ENCODE measurements at regions not wholly inside any gene's neighbourhood (a gene's known extent, or its start where the extent isn't known, plus 50 kb on each side); places are given as distances from the start of the nearest gene placed in this dataset.

DNA sequence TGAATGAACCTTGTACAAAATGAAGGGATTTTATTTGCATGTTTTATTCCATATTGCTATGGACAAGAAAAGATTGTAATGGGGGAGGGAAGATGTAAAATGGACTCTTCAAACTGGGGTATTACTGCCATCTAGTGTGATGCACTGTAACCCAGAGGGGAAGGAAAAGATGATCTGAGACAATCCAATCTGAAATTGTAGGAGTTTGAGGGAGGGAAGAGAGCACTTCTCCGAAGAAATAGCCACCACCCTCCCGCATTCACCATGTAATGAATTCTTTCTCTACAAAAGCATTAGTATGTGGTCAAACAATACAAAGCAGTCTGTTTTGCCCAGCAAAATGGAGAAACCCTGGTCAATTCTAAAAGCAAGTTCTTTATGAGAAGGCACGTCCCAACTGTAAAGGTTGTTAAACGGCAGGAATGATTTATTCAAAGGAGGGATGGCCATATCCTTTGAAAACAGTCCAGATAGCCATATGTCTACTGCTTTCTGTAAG is 679.5 kb upstream of the NRSN1 start:
- TF ChIP-seq, protein P1, sequence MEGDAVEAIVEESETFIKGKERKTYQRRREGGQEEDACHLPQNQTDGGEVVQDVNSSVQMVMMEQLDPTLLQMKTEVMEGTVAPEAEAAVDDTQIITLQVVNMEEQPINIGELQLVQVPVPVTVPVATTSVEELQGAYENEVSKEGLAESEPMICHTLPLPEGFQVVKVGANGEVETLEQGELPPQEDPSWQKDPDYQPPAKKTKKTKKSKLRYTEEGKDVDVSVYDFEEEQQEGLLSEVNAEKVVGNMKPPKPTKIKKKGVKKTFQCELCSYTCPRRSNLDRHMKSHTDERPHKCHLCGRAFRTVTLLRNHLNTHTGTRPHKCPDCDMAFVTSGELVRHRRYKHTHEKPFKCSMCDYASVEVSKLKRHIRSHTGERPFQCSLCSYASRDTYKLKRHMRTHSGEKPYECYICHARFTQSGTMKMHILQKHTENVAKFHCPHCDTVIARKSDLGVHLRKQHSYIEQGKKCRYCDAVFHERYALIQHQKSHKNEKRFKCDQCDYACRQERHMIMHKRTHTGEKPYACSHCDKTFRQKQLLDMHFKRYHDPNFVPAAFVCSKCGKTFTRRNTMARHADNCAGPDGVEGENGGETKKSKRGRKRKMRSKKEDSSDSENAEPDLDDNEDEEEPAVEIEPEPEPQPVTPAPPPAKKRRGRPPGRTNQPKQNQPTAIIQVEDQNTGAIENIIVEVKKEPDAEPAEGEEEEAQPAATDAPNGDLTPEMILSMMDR (conservative IDR thresholded peaks at IDR 0.05; ENCODE audit: low read depth, low read length) = peak; percentile 72
- DNase-seq (ENCODE audit: low read depth) = peak; percentile 32
- H3K4me3 ChIP-seq (ENCODE audit: low read length) = no peak overlapping the region

DNA sequence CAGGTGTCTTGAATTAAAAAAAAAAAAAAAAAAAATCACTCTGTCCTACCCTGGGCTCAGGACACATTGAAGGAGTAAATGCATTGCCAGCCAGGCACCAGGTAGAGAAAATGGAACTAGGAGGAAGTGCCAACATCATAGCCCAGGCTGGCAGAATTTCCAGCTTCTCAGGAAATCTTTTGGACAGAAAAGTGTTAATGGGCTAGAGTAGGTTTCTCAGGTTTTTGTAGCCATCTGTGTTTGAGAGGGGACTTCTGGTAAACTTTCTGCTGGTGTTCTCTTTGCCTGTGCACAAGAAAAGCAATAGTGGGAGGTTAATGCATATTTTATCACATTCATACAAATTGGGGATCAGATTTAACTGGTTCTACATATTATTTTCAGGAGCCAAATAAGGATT is 678.3 kb upstream of the NRSN1 start:
- no peak for DNase-seq (ENCODE audit: low read depth)
- no peak overlapping the region for H3K4me3 ChIP-seq (ENCODE audit: low read length)
- TF ChIP-seq, protein P1 (conservative IDR thresholded peaks at IDR 0.05; ENCODE audit: low read depth, low read length) = no peak

DNA sequence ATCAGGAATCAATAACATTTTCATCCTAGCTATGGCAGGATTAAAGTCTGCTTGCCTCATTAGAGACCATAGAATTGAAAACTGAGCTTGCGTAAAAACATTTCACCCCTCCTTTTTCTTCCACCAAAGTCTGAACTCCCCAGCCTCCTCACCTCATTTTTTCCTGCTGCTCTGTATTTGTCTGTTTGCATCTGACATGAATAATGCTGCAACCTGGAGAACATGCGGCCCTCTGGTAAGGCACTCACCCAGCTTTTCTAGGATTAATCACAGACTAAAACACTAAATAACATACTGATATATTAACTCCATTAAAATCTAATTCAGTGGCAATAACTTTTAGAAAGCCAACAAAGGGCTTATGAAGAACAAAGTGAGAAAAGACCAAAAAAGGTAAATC is 677.7 kb upstream of the NRSN1 start:
- no peak for DNase-seq (ENCODE audit: low read depth)
- TF ChIP-seq, protein P1 (conservative IDR thresholded peaks at IDR 0.05; ENCODE audit: low read depth, low read length) = no peak
- no peak overlapping the region for H3K4me3 ChIP-seq (ENCODE audit: low read length)

DNA sequence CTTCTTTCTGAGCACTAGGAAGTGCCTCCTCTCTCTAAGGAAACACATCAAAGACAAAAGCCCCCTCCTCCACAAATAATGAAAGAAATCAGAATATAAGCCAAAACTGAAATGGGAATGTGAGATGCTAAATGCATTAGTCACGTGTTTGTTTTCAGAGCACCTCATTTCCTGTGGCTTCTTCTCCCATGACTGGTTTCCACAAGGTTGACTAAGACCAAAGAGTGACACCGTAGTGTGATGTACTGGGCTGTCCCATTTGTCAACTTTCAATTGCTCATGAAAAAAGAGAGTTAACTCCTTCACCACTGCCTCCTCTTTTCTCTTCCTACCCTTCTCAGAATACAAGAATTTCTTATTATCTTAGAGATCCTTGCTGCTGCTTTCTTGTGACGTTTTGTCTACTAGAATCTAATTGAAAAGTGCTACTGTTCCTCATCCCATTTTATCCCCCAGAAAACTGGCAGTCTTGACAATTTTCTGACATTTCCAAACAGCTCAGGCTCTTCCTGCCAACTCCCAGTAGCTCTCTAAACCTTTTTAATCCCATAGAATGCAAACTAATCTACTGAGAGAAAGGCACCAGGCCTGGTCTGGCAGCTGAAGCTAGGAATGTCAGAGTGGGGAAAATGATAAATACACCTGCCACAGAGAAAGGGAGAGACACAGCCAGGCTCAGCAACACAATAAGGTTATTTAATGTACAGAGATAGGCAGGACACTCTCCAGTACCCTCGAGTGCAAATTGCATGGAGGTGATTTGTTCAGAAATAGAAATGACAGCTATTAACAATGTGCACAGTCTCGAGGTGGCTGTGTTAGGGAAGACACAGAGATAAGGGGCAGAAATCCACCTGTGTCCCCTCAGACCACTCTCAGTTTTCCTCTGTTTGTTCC is 671.7 kb upstream of the NRSN1 start:
- H3K4me3 ChIP-seq (ENCODE audit: low read length) = no peak overlapping the region
- TF ChIP-seq, protein P1 (conservative IDR thresholded peaks at IDR 0.05; ENCODE audit: low read depth, low read length) = no peak
- DNase-seq (ENCODE audit: low read depth) = peak; percentile 55

DNA sequence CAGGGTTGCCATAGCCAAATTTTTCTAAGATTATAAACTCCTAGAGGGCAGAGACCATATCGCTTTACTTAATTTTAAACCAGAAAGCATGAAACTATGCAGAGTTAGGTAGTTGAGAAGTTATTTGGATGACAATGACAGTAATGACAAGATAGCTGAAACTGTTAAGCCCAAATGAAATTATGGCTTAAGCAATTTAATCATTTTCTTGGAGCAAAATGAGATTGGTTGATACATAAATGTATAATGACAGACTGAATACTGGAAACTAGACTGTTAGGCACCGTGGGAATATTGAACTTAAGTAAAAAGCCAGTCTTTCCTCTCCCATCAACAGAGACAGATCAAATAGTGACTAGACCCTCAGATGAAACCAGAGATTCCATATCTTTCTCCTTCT is 670.3 kb upstream of the NRSN1 start:
- H3K4me3 ChIP-seq (ENCODE audit: low read length) = no peak overlapping the region
- TF ChIP-seq, protein P1 (conservative IDR thresholded peaks at IDR 0.05; ENCODE audit: low read depth, low read length) = no peak

DNA sequence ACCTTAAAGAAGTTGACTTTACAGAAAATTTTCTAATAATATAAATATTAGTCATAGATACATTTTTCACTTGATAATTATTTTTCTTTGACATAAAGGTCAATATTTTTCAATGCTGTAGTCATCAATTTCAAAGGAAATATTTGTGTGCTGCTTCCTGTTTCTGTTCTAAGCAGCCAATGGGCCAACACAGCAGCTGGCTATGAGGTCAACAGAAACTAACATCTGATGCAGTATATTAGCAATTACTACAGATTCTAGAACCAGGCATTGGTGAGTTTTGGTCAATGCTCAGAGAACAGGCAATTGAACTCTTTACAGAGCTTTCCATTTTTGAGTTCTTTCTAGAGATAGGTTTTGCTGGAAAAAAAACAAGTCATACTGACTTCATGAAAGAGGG is 669.6 kb upstream of the NRSN1 start:
- TF ChIP-seq, protein P1 (conservative IDR thresholded peaks at IDR 0.05; ENCODE audit: low read depth, low read length) = no peak
- no peak overlapping the region for H3K4me3 ChIP-seq (ENCODE audit: low read length)
- no peak for DNase-seq (ENCODE audit: low read depth)

More for the DNA sequence above, 670.3 kb upstream of the NRSN1 start:
- no peak for DNase-seq (ENCODE audit: low read depth)

DNA sequence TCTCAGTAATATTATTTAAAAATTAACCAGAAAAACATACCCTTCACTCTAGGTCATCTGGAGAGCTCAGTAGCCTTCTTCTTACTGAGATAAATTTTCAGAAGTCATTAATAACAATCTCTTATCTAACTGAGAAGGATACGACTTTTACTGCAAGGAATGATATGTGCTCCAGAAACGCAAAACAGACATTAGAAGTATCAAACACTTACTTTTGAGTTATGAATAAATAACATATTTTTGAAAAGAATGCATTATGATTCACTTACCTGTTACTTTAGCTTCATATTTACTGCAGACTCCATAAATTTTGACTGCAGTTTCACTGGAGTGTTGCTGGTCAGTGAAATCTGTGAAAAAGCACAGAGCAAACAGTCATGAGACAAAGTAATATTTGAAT is 668.7 kb upstream of the NRSN1 start:
- DNase-seq (ENCODE audit: low read depth) = no peak
- H3K4me3 ChIP-seq (ENCODE audit: low read length) = no peak overlapping the region
- TF ChIP-seq, protein P1 (conservative IDR thresholded peaks at IDR 0.05; ENCODE audit: low read depth, low read length) = no peak
